HCT116 (cell line): ENCODE measurements at regions not wholly inside any gene's neighbourhood (a gene's known extent, or its start where the extent isn't known, plus 50 kb on each side); places are given as distances from the start of the nearest gene placed in this dataset.

ENCODE experiments used
- ATAC-seq: fragments of 200-7000 bp; cut with Tn5 transposase; 2 replicates; pipeline ENCODE4 v1.9.1; 2020; ENCODE audit warnings: mild to moderate bottlenecking, moderate library complexity
- BruUV-seq: library from RNA; stranded (reverse); fragments of 400-500 nt; replicated peaks from 2 replicates; lab custom pipeline; 2021; lab: Mats Ljungman, UMichigan
- CTCF ChIA-PET: fragments of 300-600 bp; sonication (Branson Sonifier 250); formaldehyde crosslinking; loops from one replicate; lab custom pipeline; 2021; ENCODE audit warnings: antibody characterized with exemption; lab: Charles Lee
- POLR2A ChIA-PET: fragments of 300-600, 350-600 bp; sonication (Branson Sonifier 250); formaldehyde crosslinking; loops from one replicate; lab custom pipeline; 2021; ENCODE audit warnings: antibody characterized with exemption; lab: Charles Lee
- RAD21 ChIA-PET, 2 experiments: fragments of 300-600 bp; sonication (Branson Sonifier 250); formaldehyde crosslinking; loops; one replicate each; lab custom pipeline; 2023; ENCODE audit warnings: low total read pairs in 2 of 2; ENCODE audit not compliant: uncharacterized antibody in 2 of 2, unreplicated experiment in 2 of 2, low non-redundant PET in 1 of 2; lab: Charles Lee
- DNase-seq: peaks from one replicate; pipeline ENCODE4 v3.0.0-alpha.2; 2010; ENCODE audit warnings: low read depth, low spot score
- H2AFZ ChIP-seq: fragments of 200-600 bp; shearing (Covaris generic), sonication (generic); 2 replicates; pipeline ENCODE4 v1.6.1; 2017; ENCODE audit warnings: low read depth, mixed run types, mixed read lengths, antibody characterized with exemption, low read length; ENCODE audit not compliant: poor library complexity, severe bottlenecking
- H3K27ac ChIP-seq: 2 replicates; pipeline ENCODE4 v1.5.1; 2012; ENCODE audit warnings: low read depth, low read length
- H3K27me3 ChIP-seq: fragments of 200-600 bp; sonication (generic); 2 replicates; pipeline ENCODE4 v1.6.1; 2016; ENCODE audit warnings: mixed run types, low read length, mixed read lengths; ENCODE audit not compliant: insufficient read depth
- H3K36me3 ChIP-seq, 2 experiments: fragments of 200-500 bp in 1 of 2; fragments of 200-600 bp in 1 of 2; sonication (Bioruptor generic) in 1 of 2; sonication (generic) in 1 of 2; 2 replicates each; pipeline versions ENCODE4 v1.5.1 to v1.6.1; 2014 to 2016; ENCODE audit warnings: low read length in 2 of 2, inconsistent platforms in 1 of 2, mixed read lengths in 1 of 2, mixed run types in 1 of 2; ENCODE audit not compliant: insufficient read depth in 2 of 2, control insufficient read depth in 1 of 2
- H3K4me1 ChIP-seq, 2 experiments: fragments of 200-600 bp in 1 of 2; sonication (generic) in 1 of 2; 2 replicates each; pipeline versions ENCODE4 v1.5.1 to v1.6.1; 2012 to 2017; ENCODE audit warnings: low read length in 2 of 2, inconsistent platforms in 1 of 2, mild to moderate bottlenecking in 1 of 2, mixed read lengths in 1 of 2, mixed run types in 1 of 2, moderate library complexity in 1 of 2; ENCODE audit not compliant: insufficient read depth in 2 of 2, control insufficient read depth in 1 of 2
- H3K4me2 ChIP-seq: fragments of 200-600 bp; sonication (generic); 2 replicates; pipeline ENCODE4 v1.6.1; 2017; ENCODE audit warnings: mixed run types, low read length, mixed read lengths
- H3K4me3 ChIP-seq, 2 experiments: fragments of 200-600 bp in 1 of 2; sonication (generic) in 1 of 2; replicated peaks in 1 of 2; 2 replicates each; pipeline ENCODE4 v1.5.1; 2011 to 2016; ENCODE audit warnings: low read length in 2 of 2, control low read depth in 1 of 2, low read depth in 1 of 2, mild to moderate bottlenecking in 1 of 2, mixed read lengths in 1 of 2, mixed run types in 1 of 2
- H3K79me2 ChIP-seq: fragments of 200-600 bp; sonication (generic); 2 replicates; pipeline ENCODE4 v1.6.1; 2017; ENCODE audit warnings: mild to moderate bottlenecking, mixed run types, low read length, moderate library complexity, mixed read lengths; ENCODE audit not compliant: insufficient read depth
- H3K9ac ChIP-seq: fragments of 200-600 bp; sonication (generic); 2 replicates; pipeline ENCODE4 v1.6.1; 2016; ENCODE audit warnings: low read length, mixed read lengths
- H3K9me2 ChIP-seq: fragments of 200-600 bp; sonication (generic), shearing (Covaris generic); 2 replicates; pipeline ENCODE4 v1.6.1; 2017; ENCODE audit warnings: mixed run types, mild to moderate bottlenecking, moderate library complexity; ENCODE audit not compliant: insufficient read depth
- H3K9me3 ChIP-seq, 2 experiments: fragments of 200-500 bp in 1 of 2; fragments of 200-600 bp in 1 of 2; sonication (Bioruptor generic) in 1 of 2; sonication (generic) in 1 of 2; 2 replicates each; pipeline ENCODE4 v1.6.1; 2014 to 2017; ENCODE audit warnings: low read length in 2 of 2, mixed read lengths in 2 of 2, inconsistent platforms in 1 of 2, low read depth in 1 of 2, mild to moderate bottlenecking in 1 of 2, mixed run types in 1 of 2, moderate library complexity in 1 of 2; ENCODE audit not compliant: control insufficient read depth in 1 of 2, insufficient read depth in 1 of 2
- H4K20me1 ChIP-seq: fragments of 200-600 bp; sonication (generic), shearing (Covaris generic); 2 replicates; pipeline ENCODE4 v1.6.1; 2017; ENCODE audit warnings: mixed run types, mild to moderate bottlenecking, moderate library complexity; ENCODE audit not compliant: insufficient read depth
- ATF3 ChIP-seq: IDR thresholded peaks from 2 replicates; pipeline ENCODE4 v1.6.1; 2012
- CTCF ChIP-seq, 3 experiments: fragments of 200-600 bp in 1 of 3; sonication (generic) in 1 of 3; IDR thresholded peaks in 2 of 3; conservative IDR thresholded peaks in 1 of 3; 2 replicates each; pipeline ENCODE4 v1.5.1; 2012 to 2017; ENCODE audit warnings: low read depth in 2 of 3, low read length in 2 of 3, antibody characterized with exemption in 1 of 3, borderline replicate concordance in 1 of 3, control low read depth in 1 of 3, mild to moderate bottlenecking in 1 of 3, mixed read lengths in 1 of 3, mixed run types in 1 of 3, moderate library complexity in 1 of 3; ENCODE audit not compliant: insufficient read depth in 1 of 3
- EGR1 ChIP-seq: IDR thresholded peaks from 2 replicates; pipeline ENCODE4 v1.6.1; 2012; ENCODE audit warnings: low read depth
- EZH2 ChIP-seq: fragments of 200-600 bp; sonication (generic); IDR thresholded peaks from 2 replicates; pipeline ENCODE4 v1.6.1; 2017; ENCODE audit warnings: antibody characterized with exemption, mixed run types
- EZH2phosphoT487 ChIP-seq: fragments of 200-600 bp; IDR thresholded peaks from 2 replicates; pipeline ENCODE4 v1.6.1; 2018; ENCODE audit warnings: antibody characterized with exemption, borderline replicate concordance
- FOSL1 ChIP-seq: IDR thresholded peaks from 2 replicates; pipeline ENCODE4 v1.6.1; 2012; ENCODE audit warnings: low read depth
- POLR2A ChIP-seq: IDR thresholded peaks from 2 replicates; pipeline ENCODE4 v1.7.0; 2011; ENCODE audit warnings: borderline replicate concordance; ENCODE audit not compliant: insufficient read depth, insufficient read length; ENCODE audit errors: extremely low read depth
- POLR2AphosphoS5 ChIP-seq: IDR thresholded peaks from 2 replicates; pipeline ENCODE4 v1.6.1; 2011; ENCODE audit warnings: mild to moderate bottlenecking, low read depth, low read length, moderate library complexity
- REST ChIP-seq: IDR thresholded peaks from 2 replicates; pipeline ENCODE4 v1.6.1; 2012; ENCODE audit warnings: low read depth
- SIN3A ChIP-seq: IDR thresholded peaks from 2 replicates; pipeline ENCODE4 v1.6.1; 2012; ENCODE audit warnings: low read depth
- SRF ChIP-seq: IDR thresholded peaks from 2 replicates; pipeline ENCODE4 v1.6.1; 2012; ENCODE audit warnings: low read depth
- TCF7L2 ChIP-seq: IDR thresholded peaks from 2 replicates; pipeline ENCODE4 v1.7.0; 2011; ENCODE audit warnings: borderline replicate concordance, inconsistent platforms; ENCODE audit not compliant: insufficient read depth, insufficient read length; ENCODE audit errors: extremely low read depth
- ZBTB33 ChIP-seq: IDR thresholded peaks from 2 replicates; pipeline ENCODE4 v1.6.1; 2011; ENCODE audit warnings: mild to moderate bottlenecking, low read length, moderate library complexity; ENCODE audit not compliant: insufficient replicate concordance; ENCODE audit errors: extremely low read depth
- ZFX ChIP-seq: fragments of 450-650 bp; IDR thresholded peaks from 2 replicates; pipeline ENCODE4 v1.6.1; 2017
- ZNF274 ChIP-seq: fragments of 200-500 bp; sonication (Bioruptor generic); IDR thresholded peaks from 2 replicates; pipeline ENCODE4 v1.6.1; 2014; ENCODE audit warnings: mild to moderate bottlenecking, low read depth, low read length, inconsistent platforms
- intact Hi-C: fragments of 100-400 bp; cut with micrococcal nuclease; formaldehyde crosslinking; loops from 2 replicates; pipeline ENCODE4 v1.10.0; 2022

DNA sequence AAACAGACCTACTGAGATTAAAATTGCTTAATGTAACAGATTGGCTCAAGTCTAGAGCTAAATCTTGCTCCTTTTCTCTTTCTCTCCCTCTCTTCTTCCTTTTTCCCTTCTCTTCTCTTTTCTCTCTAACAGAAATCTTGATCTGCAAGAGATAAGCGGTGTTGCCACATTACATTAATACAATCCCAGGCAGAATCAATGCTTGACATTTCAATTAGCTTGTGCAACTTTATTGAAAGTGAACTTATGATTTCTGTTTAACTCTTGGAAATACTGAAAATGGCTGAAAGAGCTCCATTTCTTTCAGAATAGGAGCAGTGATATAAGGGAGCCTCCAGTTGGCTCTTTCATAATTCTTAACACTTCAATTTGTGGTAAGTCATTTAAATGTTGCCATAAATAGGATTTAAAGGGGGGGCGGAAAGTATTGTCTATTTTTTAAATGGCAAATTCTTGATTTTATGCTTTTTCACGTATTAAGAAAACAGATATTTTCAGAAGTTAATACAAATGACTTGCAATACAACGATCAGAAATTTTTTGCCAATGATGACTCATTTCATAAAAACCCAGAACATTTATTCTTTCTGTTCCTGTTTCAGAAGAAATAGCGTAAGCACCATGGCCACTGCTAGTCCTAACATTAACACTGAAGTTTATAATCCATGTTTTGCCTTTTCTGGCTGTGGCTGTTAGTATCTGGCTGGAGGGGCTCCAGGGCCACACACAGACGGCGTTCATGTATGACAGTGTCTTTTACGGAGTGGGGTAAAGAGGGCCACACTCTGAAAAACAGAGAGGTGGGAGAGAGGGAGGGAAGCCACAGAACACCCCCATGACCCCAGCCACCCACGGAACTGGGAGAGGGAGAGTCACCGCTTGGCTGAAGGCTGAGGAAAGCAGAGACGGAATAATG lies 115.7 kb upstream of the FAT1 start:
- peak overlapping the region; percentile 59 to 64 for H3K4me3 ChIP-seq
- ChIA-PET POLR2A (interaction anchor here (0.6 to 2.8 kb wide), 7 partner anchors 9 to 118 kb away, joined by 3 to 18 read pairs (median 5); no protein-coding TSS in a partner anchor), RAD21 (no interaction called here)
- no peaks in the 10 kb centered on the region for H4K20me1 ChIP-seq
- peak overlapping the region; percentile 98 for H3K27ac ChIP-seq
- intact Hi-C loops = loop anchor here (1.0 kb wide), 1 partner anchor 112 kb away; no protein-coding TSS in a partner anchor
- H2AFZ ChIP-seq = no peak overlapping the region
- BruUV-seq = no TSS peak
- no peaks in the 10 kb centered on the region for H3K36me3 ChIP-seq
- peak overlapping the region; percentile 78 for H3K4me2 ChIP-seq
- peaks cover 31% of the 10 kb centered on the region for H3K79me2 ChIP-seq
- H3K9me2 ChIP-seq = no peaks in the 10 kb centered on the region
- H3K9me3 ChIP-seq = no peaks in the 10 kb centered on the region
- TF ChIP-seq EZH2 = no peak
- TF ChIP-seq ZFX = no peak
- TF ChIP-seq EZH2phosphoT487 = no peak
- no peak for TF ChIP-seq REST
- TF ChIP-seq ATF3 = no peak
- no peak for TF ChIP-seq SRF
- no peak for TF ChIP-seq POLR2A
- no peak for TF ChIP-seq ZNF274
- TF ChIP-seq TCF7L2 = no peak
- no peak for TF ChIP-seq ZBTB33
- TF ChIP-seq SIN3A = no peak
- no peak for TF ChIP-seq POLR2AphosphoS5
- TF ChIP-seq EGR1 = no peak
- no peak for TF ChIP-seq CTCF (IDR thresholded peaks at IDR 0.05 in 2 of 3, conservative IDR thresholded peaks at IDR 0.05 in 1 of 3; ENCODE audit: borderline replicate concordance in 1 of 3, insufficient read depth in 1 of 3, low read depth in 2 of 3, low read length in 2 of 3)
- no peak for TF ChIP-seq FOSL1
- TF ChIP-seq, all 23 proteins: peak for 0
- no peak for DNase-seq
- peak; percentile 64 for ATAC-seq
- Histone ChIP-seq H3K9ac (peak overlapping the region; percentile 79), H3K4me1 (peaks cover 31 to 60% of the 10 kb centered on the region in 2 experiments), H3K27me3 (no peaks in the 10 kb centered on the region)
- CTCF ChIA-PET = no interaction called here
